ENCODE measurements at regions not wholly inside any gene's neighbourhood (a gene's known extent, or its start where the extent isn't known, plus 50 kb on each side); places are given as distances from the start of the nearest gene placed in this dataset.

DNA sequence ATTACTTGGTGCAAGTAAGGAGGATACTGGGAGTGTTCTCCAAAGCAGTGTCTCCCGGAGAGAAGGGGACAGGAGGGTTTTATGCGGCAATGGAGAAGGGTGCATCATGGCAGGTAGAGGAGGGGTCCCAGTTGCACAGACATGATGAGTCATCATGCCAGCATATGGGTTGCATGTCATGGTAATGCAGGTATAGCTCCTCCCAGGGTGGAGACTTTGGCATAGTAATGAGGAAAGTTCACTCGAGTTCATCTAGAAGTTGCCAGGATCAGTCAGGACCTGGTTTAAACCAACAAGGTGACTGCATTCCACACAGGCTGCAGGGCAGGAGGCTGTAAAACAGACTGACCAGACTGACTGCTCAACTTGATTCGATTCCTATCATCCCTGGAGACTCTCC, 355.7 kb upstream of the DUSP10 start:
- no peak for DNase-seq

GRCh38 chr1:222096883-222097282, 355.0 kb upstream of the DUSP10 start:
- no peak for DNase-seq

- no peak for DNase-seq
Measured at GRCh38 chr1:222096476-222096772, 354.5 kb upstream of the DUSP10 start.

- DNase-seq, result no peak
Measured at GRCh38 chr1:222095606-222096475, 354.0 kb upstream of the DUSP10 start.

- no peak for DNase-seq
Measured at GRCh38 chr1:222093518-222093917, 351.6 kb upstream of the DUSP10 start.

DNA sequence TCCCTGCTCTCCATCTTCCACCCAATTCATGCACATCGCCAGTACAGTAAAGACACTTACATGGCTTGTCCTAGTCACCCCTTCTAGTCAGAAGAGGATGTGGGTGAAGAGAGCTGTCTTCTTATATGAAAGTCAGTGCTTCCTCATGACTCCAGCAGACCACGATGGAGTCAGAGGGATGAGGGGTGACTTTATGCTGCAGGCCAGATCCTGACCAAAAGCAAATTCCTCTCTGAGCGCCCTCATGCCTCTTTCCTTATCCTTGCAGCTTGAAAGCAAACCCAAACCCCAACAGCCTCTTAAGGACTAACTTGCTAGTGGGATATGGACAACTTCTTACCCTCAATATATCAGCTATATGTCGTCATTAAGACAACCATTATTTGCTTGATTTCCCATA, 348.2 kb upstream of the DUSP10 start:
- no peak for DNase-seq

DNA sequence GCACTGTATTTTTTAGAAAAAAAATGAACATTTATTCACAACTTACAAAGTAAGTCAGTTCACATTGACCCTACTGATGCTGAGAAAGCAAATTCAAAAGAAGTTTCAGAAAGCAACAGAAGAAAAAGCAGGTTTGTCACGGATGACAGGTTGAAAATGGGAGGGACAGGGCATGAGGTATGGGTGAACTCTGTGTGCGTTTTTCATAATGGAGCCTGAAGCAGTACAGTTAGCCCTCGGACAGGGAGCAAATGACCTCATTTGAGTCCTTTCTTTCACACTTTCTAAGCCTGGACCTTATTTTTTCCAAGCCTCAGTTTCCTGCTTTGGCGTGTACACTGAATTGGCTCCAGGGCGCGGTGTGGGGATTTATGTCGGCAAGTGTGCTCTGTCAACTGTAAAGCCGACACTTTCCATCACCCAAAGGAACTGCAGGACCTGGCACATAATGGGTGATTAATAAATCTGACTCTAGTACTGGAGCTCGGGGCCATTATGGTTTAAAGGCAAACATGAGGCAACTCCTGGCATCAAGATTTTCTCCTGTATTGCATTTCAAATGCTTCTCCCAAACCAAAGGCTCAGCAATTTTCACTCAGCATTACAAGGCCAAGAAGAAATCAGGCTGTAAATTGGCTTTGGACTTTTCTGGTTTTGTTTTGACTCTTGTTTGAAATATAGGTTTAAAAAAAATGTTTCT, 345.5 kb upstream of the DUSP10 start:
- DNase-seq, result no peak

GRCh38 chr1:222084996-222085395, 343.1 kb upstream of the DUSP10 start:
- DNase-seq, result no peak

GRCh38 chr1:222084048-222084447, 342.2 kb upstream of the DUSP10 start:
- no peak for DNase-seq

GRCh38 chr1:222081859-222082258, 340.0 kb upstream of the DUSP10 start:
- no peak for DNase-seq

DNA sequence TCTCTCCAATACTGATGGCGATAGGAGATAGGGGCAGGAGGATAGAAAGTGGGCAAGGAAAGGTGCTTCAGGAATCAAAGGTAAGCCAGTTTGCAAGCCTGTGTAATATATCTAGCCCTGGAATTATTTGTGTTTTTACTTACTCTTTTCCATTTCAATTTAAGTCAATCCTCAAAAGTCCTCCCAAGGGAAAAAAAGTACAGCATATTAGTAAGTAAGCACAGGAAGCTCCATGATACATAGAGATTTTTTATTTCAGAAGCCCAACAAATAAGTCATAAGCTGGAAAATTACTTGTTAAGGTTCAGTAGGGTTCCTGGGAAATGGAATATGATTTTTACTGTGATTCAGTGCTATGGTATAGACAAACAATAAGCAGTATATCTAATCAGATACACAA, 337.7 kb upstream of the DUSP10 start:
- DNase-seq, result no peak

- DNase-seq, result no peak
Measured at GRCh38 chr1:222077206-222077605, 335.3 kb upstream of the DUSP10 start.

GRCh38 chr1:222074317-222074716, 332.4 kb upstream of the DUSP10 start:
- DNase-seq, result no peak

GRCh38 chr1:222073307-222073995, 331.6 kb upstream of the DUSP10 start:
- no peak for DNase-seq

GRCh38 chr1:222071387-222071786, 329.5 kb upstream of the DUSP10 start:
- DNase-seq, result no peak

GRCh38 chr1:222068937-222069336, 327.0 kb upstream of the DUSP10 start:
- no peak for DNase-seq

DNA sequence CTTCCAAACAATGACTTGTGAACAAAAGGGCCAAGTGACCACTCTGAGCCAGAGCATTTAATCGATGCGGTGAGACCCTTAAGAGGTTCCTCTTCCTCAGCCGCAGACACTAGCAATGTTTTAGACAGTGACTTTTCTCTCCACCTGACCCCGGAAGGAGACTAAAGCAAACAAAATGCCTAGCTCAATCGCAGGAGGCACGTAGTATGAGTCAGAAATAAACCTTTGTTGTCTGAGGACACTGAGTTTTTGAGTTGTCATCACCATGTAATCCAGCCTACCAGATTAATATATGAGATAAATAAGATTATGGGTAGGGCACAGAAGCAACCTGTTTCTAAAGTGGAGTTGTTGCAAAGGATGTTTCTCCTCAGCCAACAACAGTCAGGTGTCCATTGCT, 326.2 kb upstream of the DUSP10 start:
- no peak for DNase-seq

DNA sequence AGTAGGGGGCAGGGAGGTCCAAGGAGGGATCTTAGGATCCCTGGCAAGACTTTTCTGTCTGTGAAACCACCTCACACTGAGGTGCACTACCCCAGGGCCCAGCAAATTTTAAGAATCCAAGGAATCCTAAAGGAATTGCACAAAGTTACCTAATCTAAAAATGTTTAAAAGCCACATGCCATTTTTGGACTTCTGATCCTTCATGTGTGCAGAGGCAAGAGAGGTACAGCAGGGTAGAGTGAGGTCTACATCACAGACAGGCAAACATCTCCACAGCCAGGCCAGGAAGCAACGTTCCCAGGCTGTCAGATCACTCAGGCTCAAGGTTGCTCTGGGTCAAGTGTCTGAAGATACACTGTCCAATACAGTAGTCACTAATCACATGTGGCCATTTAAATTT, 324.6 kb upstream of the DUSP10 start:
- no peak for DNase-seq

GRCh38 chr1:222065234-222065633, 323.3 kb upstream of the DUSP10 start:
- no peak for DNase-seq

DNA sequence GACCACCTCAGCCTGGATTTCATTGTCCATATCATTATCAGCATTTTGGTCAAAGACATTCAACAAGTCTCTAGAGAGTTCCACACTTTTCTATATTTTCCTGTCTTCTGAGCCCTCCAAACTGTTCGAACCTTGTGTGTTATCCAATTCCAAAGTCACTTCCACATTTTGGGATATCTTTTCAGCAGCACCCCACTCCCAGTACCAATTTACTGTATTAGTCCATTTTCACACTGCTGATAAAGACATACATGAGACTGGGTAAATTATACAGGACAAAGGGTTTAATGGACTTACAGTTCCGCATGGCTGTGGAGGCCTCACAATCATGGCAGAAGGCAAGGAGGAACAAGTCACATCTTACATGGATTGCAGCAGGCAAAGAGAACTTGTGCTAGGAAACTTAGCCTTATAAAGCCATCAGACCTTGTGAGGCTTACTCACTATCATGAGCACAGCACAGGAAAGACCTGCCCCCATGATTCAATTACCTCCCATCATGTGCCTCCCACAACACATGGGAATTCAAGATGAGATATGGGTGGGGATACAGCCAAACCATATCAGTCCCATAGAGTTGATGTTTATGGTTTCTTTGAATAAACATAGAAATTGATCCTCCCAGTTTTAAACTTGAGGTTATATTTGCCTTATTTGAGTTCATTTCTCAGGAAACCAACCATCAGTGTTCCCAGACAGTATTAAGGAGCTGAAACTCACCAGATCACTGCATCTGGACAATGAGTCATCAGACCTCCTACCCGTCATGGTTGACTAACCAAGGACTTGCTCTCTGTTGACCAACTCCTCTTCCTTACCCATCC, 322.7 kb upstream of the DUSP10 start:
- no peak for DNase-seq

- DNase-seq, result no peak
Measured at GRCh38 chr1:222062640-222063039, 320.8 kb upstream of the DUSP10 start.

GRCh38 chr1:222061711-222062359, 319.9 kb upstream of the DUSP10 start:
- no peak for DNase-seq
